Urinary bladder (tissue), 3 donors: ENCODE measurements at regions not wholly inside any gene's neighbourhood (a gene's known extent, or its start where the extent isn't known, plus 50 kb on each side); places are given as distances from the start of the nearest gene placed in this dataset.
"Not testable (repeated sequence)": the region's sequence is repeated elsewhere in the genome, so short reads cannot be mapped to it uniquely, and the experiment has no call there.

Source experiments
- DNase-seq: peaks from one replicate; pipeline ENCODE4 v3.0.0-alpha.2; 2015; ENCODE audit errors: extremely low spot score
- H3K27ac ChIP-seq: one replicate; pipeline ENCODE4 v1.5.1; 2013; ENCODE audit warnings: low read depth, mild to moderate bottlenecking, moderate library complexity
- H3K36me3 ChIP-seq: one replicate; pipeline ENCODE4 v1.6.1; 2013; ENCODE audit warnings: mild to moderate bottlenecking, moderate library complexity; ENCODE audit not compliant: insufficient read depth
- H3K4me1 ChIP-seq: one replicate; pipeline ENCODE4 v1.6.1; 2013; ENCODE audit warnings: mild to moderate bottlenecking, moderate library complexity; ENCODE audit not compliant: insufficient read depth
- H3K4me3 ChIP-seq: one replicate; pipeline ENCODE4 v1.5.1; 2013; ENCODE audit warnings: low read depth, low read length
- WGBS: extraction: QIAGEN DNeasy Blood & Tissue Kit; methylation state at CpG from one replicate; pipeline ENCODE4 v1.1.7; 2013; 5-methylcytosine and 5-hydroxymethylcytosine counted together
- donor health status: healthy with polysubstance abuse.
- donor health status: healthy.

DNA sequence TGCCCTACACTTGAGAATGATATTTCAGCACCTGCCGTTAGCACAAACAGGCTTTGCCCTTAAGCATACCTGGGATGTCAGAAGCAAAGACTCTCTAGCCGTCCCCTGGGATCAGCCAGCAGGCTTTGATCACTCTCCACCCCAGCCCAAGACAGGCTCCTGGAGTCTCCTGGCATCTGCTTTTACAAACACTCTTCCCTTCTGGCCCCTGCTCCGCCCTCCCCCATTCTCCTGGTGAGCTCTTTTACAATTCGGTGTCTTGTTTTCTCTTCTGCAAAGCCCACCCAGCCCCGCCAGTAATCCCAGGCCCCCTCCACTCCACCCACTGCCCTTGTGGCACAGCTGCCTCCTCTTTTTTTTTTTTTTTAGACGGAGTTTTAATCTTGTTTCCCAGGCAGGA, 50.4 kb downstream of the KATNIP start:
- Histone ChIP-seq H3K4me1 (no peaks in the 10 kb centered on the region), H3K36me3 (no peaks in the 10 kb centered on the region), H3K27ac (no peak overlapping the region), H3K4me3 (no peak overlapping the region)
- WGBS = 78% methylated on average over 6 of the region's 6 CpGs
- DNase-seq = no peak

GRCh38 chr16:27602103-27602502, 52.2 kb downstream of the KATNIP start:
- Histone ChIP-seq H3K4me3 (no peak overlapping the region), H3K27ac (no peak overlapping the region), H3K36me3 (no peaks in the 10 kb centered on the region), H3K4me1 (no peaks in the 10 kb centered on the region)
- WGBS = 91% methylated on average over 4 of the region's 4 CpGs
- no peak for DNase-seq

DNA sequence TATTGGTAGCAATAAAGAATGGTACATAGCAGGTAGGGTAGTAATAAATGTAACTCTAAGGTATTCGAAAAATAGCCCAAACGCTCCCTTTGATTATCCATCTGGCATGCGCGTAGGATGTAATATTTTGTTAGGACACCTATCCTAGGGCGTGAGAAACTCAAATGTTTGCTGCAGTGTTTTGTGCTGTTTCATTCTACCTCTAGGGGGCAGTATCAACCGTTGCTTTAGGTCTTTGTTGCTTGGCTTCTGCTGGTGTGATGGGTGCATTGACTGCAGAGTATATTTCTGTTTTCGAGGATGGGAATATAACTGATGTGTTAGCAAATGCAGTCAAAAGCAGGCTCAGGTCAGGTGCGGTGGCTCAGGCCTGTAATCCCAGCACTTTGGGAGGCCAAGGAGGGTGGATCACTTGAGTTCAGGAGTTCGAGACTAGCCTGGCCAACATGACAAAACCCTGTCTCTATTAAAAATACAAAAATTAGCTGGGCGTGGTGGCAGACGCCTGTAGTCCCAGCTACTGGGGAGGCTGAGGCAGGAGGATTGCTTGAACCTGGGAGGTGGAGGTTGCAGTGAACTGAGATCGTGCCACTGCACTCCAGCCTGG, 55.7 kb downstream of the KATNIP start:
- H3K27ac ChIP-seq, H3K4me3 ChIP-seq, H3K4me1 ChIP-seq, H3K36me3 ChIP-seq, DNase-seq: not testable (repeated sequence)
- WGBS = 71% methylated on average over 12 of the region's 12 CpGs

GRCh38 chr16:27611340-27611739, 61.4 kb downstream of the KATNIP start:
- H3K27ac ChIP-seq = no peak overlapping the region

GRCh38 chr16:27613238-27613791, 63.4 kb downstream of the KATNIP start:
- H3K4me3 ChIP-seq = no peak overlapping the region
- DNase-seq = no peak
- H3K4me1 ChIP-seq = no peaks in the 10 kb centered on the region
- no peaks in the 10 kb centered on the region for H3K36me3 ChIP-seq
- 80% methylated on average over 8 of the region's 8 CpGs for WGBS
- no peak overlapping the region for H3K27ac ChIP-seq

More at GRCh38 chr16:27611340-27611739, 61.4 kb downstream of the KATNIP start:
- Histone ChIP-seq H3K4me1 (no peaks in the 10 kb centered on the region), H3K36me3 (no peaks in the 10 kb centered on the region), H3K4me3 (no peak overlapping the region)
- 93% methylated on average over 5 of the region's 5 CpGs for WGBS
- DNase-seq = no peak

GRCh38 chr16:27617665-27618064, 67.7 kb downstream of the KATNIP start:
- H3K4me3 ChIP-seq = no peak overlapping the region
- no peak for DNase-seq
- no peaks in the 10 kb centered on the region for H3K36me3 ChIP-seq
- no peak overlapping the region for H3K27ac ChIP-seq
- no peaks in the 10 kb centered on the region for H3K4me1 ChIP-seq
- WGBS = 91% methylated on average over 4 of the region's 4 CpGs

GRCh38 chr16:27618165-27618564, 68.2 kb downstream of the KATNIP start:
- WGBS = 75% methylated on average over 15 of the region's 15 CpGs

DNA sequence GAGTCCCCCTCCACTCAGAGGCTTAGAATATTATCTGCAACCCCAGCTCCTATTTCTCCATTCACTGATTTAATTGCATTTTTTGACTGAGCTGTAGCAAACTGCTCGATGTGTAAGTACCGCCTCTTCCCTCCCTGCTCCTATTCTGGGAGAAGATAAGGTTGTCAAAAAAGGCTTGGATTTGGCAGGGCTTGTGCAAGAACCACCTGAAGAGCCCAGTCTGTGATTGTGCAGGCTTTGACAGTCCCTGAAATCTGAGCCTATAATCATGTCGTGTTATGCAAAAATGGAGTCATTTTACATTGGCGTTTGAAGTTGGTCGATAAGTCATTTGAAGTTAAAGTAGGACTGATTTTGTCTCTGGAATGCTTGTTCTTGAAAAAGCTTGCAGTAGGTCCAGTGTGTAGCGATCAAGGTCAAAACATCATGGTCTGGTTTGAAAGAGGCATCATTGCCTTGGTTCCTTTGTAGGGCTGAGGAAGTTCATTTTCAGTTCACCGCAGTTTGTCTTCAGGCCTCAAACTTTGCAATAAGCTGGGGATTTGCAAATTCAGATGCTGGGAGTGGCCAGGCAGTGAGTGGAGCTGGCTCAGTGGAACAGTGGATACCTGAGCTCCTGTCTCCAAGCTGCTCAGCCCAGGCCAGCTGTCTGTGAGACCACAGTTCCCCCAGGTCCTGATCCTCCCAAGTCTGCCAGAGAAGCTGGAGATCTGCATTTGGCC, 68.8 kb downstream of the KATNIP start:
- DNase-seq = no peak
- Histone ChIP-seq H3K4me3 (no peak overlapping the region), H3K36me3 (no peaks in the 10 kb centered on the region), H3K4me1 (no peaks in the 10 kb centered on the region), H3K27ac (no peak overlapping the region)
- 45% methylated on average over 7 of the region's 7 CpGs for WGBS

More at GRCh38 chr16:27618165-27618564, 68.2 kb downstream of the KATNIP start:
- Histone ChIP-seq H3K27ac (no peak overlapping the region), H3K36me3 (no peaks in the 10 kb centered on the region), H3K4me3 (no peak overlapping the region), H3K4me1 (no peaks in the 10 kb centered on the region)
- no peak for DNase-seq

DNA sequence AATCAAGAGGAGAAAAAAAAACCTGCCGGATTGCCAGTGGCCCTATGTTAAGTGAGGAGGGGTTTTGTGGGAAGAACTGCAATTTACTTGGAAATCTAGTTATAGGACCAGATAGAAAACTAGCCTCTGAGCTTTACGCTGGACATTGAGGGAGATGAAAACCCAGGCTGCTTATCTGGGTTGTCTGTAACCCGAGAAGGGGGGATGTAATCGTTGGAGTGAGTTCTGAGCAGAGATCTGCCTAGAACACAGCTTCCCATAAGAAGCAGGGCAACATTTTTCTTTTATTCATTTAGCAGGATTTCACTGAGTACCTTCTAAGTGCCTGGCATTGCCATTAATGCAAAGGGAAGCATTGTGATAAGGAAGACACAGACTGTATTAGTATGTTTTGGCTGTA, 70.6 kb downstream of the KATNIP start:
- no peak for DNase-seq
- Histone ChIP-seq H3K27ac (no peak overlapping the region), H3K36me3 (no peaks in the 10 kb centered on the region), H3K4me1 (no peaks in the 10 kb centered on the region), H3K4me3 (no peak overlapping the region)
- 54% methylated on average over 4 of the region's 4 CpGs for WGBS

DNA sequence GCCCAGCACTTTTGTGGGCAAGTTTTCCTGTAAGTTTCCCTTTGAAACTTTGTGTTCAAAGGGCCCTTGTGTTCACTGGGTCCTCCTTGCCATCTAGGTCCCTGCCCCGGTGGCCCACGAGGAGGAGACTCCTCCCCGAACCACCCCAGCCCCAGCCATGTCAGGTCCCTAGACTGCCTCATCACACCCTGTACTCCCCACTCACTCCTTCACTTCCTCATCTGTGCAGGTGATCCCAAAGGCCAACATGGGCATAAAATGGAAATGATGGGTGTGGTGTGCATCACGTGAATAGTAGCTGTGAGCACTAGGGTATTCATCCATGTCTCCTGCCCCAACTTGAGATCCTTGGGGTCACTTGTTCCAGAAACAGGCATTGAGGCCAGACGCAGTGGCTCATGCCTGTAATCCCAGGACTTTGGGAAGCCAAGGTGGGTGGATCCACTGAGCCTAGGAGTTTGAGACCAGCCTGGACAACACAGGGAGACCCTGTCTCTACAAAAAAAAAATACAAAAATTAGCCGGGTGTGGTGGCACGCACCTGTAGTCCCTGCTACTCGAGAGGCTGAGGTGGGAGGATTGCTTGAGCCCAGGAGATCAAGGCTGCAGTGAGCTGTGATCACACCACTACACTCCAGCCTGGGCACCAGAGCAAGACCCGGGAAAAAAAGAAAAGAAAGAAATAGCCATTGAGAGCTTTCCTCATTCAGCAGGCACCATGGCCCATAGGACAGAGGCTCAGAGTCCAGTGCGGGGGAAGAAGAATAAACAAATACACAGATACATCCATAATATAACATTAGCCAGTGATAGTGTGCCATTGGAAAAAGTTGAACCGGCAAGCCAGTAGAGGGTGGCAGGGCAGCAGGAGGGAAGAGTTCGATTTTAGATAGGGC, 74.5 kb downstream of the KATNIP start:
- WGBS = 90% methylated on average over 12 of the region's 12 CpGs

GRCh38 chr16:27625050-27625697, 75.2 kb downstream of the KATNIP start:
- no peak for DNase-seq
- H3K27ac ChIP-seq = no peak overlapping the region
- H3K36me3 ChIP-seq = no peaks in the 10 kb centered on the region
- no peak overlapping the region for H3K4me3 ChIP-seq
- H3K4me1 ChIP-seq = no peaks in the 10 kb centered on the region
- WGBS = 47% methylated on average over 7 of the region's 7 CpGs

More for the DNA sequence above, 74.5 kb downstream of the KATNIP start:
- H3K36me3 ChIP-seq = no peaks in the 10 kb centered on the region
- no peak overlapping the region for H3K27ac ChIP-seq
- H3K4me3 ChIP-seq = no peak overlapping the region
- DNase-seq = no peak
- no peaks in the 10 kb centered on the region for H3K4me1 ChIP-seq

DNA sequence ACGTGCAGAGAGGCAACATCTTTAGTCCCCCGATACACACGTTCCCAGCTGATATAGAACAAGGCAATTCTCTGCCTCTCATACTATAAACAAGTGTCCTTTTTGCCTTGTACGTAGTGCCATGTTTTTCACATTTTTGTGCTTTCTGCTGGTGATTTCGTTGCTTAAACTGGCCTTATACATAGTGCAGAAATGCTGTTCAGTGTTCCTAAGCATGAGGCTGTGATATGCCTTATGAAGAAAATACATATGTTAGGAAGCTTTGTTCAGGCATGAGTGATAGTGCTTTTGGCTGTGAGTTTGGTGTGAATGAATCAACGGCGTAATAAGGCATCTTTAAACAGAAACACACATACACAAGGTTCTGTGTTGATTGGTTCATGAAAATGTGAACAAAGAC, 77.2 kb downstream of the KATNIP start:
- no peak for DNase-seq
- Histone ChIP-seq H3K36me3 (no peaks in the 10 kb centered on the region), H3K4me1 (no peaks in the 10 kb centered on the region), H3K27ac (no peak overlapping the region), H3K4me3 (no peak overlapping the region)
- WGBS = 70% methylated on average over 7 of the region's 7 CpGs

DNA sequence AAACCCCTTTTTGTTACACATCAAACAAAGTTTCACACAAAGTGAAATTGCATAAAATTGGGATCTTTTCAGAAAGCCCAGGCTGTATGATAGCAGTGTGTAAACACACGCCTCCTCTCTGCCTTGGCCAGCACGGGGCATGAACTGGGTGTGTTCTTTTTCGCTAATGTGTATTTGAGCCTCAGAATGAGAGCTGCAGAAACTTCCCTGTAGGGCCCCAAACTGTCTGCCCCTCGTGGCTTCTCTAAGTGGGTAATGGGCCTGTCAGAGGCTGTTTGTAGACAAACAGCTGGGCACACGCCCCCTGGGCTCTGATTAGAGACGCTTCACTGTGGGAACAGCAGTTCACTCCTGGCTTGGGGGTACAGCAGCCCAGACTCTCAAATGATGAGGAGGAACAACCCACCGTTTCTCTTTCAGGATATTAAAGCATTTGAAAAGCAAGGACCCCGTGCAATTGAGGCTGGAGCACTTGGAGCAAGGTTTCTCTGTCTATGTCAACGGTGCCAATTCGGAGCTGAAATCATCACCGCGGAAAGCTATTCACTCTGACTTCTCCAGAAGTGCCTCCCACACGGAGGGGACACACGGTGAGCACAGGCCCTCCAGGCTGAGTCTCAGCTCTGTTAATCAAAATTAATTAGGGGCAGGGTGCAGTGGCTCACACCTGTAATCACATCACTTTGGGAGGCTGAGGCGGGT, 78.4 kb downstream of the KATNIP start:
- WGBS = 54% methylated on average over 15 of the region's 15 CpGs
- peak; percentile 67 for DNase-seq
- H3K36me3 ChIP-seq = no peaks in the 10 kb centered on the region
- H3K27ac ChIP-seq = no peak overlapping the region
- H3K4me1 ChIP-seq = no peaks in the 10 kb centered on the region
- no peak overlapping the region for H3K4me3 ChIP-seq
